ENCODE measurements at regions not wholly inside any gene's neighbourhood (a gene's known extent, or its start where the extent isn't known, plus 50 kb on each side); places are given as distances from the start of the nearest gene placed in this dataset.
"Not testable (repeated sequence)": the region's sequence is repeated elsewhere in the genome, so short reads cannot be mapped to it uniquely, and the experiment has no call there.

DNA sequence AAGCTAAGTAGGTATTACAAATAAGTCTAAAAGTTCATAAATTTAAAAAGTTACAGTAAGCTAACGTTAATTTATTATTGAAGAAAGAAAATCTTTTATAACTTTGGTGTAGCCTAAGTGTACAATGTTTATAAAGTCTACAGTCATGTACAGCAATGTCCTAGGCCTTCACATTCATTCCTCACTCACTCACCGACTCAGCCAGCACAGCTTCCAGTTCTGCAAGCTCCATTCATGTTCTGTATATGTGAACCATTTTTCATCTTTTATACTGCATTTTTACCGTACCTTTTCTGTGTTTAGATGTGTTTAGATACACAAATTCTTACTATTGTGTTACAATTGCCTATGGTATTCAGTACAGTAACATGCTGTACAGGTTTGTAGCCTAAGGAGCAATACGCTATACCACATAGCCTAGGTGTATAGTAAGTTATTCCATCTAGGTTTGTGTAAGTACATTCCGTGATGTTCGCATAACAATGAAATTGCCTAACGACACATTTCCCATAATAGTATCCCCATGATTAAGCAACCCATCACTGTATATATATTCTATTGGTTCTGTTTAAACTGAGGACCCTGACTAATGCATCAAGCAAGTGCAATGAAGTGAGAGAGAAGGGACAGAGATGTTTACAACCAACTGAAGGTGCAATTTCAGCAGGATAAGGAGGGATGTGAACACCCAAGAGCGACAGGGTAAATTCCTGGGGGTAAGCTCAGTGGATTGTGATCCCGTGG lies 88.9 kb upstream of the TRIO start:
- DNase-seq: no peak

DNA sequence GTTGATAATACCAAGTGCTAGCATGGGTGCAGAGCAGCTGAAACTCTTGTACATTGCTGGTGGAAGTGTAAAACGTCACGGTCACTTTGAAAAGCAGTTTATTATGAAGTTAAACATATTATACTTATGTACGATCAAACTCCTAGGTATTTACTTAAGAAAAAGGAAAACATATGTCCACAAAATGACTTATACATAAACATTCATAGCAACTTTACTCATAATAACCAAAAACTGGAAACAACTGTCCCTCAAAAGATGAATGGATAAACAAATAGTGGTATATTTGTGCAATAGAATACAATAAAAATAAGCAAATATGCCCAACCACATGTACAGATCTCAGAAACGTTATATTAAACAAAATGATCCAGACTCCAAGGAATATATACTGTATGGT lies 92.3 kb upstream of the TRIO start:
- no peak for DNase-seq

DNA sequence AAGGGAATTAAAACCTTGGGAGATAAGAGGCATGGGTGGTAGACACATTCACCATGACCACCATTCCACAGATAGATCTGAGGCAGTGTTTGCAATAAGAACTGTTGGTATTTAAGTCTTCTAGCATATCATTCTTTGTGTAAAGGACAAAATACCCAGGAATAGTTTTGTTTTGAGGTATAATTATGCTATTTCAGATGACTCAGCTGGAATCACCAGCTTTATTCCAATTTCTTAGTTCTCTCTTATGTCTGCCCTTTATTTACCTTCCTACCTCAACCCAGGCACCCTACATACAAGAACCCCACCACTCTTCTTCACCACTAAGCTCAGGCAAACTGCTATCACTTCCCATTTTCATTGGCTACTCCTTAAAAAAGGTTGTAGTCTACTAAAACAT lies 94.7 kb upstream of the TRIO start:
- no peak for DNase-seq

DNA sequence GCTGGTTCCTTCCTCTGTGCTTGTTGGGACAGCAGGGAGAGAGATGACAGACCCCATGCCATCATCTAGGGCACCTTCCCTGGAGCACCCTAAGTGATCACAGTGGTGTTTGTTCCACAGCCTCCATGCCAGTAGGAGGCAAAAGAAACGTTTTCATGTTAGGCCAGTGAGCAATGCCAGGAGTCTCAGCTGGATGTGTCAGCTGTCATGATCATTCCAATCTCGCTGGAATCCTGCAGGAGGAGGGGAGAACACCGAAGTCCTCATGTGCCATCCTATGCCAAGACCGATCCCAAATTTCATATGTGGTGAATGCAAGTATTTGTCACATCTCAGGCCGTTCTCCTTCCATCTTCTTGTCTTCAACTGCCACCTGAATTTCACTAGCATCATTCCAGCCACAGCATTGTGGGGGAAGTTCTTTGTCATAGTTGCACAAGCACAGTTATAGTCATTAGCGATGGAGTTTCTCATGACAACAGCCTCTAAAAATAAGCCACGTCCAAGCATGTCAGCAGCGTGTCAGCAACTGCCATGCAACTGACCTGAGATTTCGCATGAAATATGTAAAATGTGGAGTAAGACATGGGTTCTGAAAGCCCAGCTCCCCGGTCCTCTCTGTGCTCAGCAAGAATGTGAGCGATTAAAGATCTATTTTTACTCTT lies 97.2 kb upstream of the DNAH5 start:
- DNase-seq: no peak

DNA sequence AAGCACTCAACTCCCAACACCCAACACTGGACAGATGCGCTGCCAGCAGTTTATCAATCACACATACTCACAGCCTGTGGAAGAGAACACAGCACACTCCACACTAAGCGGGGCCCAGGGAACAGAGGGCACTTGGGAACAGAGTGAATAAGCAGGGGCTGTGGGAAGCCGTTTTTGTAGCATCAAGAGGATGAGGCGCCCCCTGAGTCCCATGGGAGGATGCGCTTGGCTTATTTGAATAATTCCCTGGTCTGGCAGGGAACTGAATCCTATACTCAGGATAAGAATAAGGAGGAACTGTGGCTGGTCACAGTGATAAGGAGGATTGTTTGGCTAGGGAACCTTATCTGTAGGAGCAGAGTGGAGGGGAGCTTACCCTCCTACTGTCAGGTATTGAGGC lies 96.1 kb upstream of the DNAH5 start:
- no peak for DNase-seq

DNA sequence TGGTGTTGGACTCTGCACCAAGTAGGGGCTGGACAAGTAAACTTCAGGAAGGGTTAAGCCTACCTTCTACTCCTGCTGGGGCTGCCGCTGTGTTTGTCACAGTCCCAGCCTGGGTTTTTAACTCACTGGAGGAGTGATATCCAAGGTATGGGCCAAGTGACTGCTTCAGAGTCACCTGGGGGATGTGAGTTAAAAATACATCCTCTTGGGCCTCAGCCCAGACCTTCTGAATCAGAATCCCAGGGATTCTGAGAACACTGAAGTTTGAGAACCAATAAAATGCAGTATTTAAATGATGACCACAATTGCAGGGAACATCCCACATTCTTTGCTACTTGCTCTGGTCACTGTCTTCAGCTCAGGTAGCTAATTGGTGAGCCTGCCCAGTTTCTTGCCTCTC lies 95.1 kb upstream of the DNAH5 start:
- DNase-seq: no peak

DNA sequence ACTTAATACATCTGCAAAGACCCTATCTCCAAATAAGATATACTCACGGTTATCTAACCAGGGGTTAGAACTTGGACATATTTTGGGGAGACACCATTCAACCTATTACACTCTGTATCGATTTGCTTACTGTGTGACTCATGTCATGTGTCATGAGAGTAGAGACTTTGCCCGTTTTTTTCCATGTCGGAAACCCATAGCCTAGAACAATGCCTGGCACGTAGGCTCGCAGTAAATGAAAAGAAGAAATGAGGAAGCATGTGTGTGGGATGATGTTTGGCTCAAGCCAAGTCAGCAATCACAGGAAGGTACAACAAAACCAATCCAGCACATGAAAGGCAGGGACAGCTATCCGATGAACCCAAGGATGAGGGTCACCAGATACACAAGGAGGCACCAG lies 94.6 kb upstream of the DNAH5 start:
- DNase-seq: no peak

DNA sequence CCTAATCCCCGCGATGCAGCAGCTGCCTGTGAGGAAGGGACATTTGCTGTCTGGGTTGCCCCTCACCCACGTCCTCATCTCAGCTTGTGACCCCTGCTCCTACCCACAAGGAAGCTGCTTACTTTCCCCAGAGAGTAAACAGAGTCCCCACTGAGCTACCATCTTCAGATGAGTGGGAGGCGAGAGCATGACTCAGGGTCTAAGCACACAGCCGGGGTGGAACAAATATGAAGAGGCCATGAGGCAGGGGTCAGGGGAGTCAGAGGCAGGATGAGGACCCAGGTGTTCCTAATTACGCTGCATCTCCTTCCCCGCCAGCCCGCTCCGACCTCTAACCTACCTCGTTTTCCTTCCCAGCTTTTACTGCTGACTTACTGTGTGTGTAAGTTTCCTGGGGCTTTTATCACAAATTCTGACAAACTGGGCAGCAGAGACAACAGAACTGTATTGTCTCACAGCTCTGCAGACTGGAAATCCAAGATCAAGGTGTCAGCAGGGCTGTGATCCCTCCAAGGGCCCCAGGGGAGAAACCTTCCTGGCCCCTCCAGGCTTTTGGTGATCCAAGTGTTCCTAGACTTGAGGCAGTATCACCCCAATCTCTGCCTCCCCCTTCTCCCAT lies 94.0 kb upstream of the DNAH5 start:
- no peak for DNase-seq

DNA sequence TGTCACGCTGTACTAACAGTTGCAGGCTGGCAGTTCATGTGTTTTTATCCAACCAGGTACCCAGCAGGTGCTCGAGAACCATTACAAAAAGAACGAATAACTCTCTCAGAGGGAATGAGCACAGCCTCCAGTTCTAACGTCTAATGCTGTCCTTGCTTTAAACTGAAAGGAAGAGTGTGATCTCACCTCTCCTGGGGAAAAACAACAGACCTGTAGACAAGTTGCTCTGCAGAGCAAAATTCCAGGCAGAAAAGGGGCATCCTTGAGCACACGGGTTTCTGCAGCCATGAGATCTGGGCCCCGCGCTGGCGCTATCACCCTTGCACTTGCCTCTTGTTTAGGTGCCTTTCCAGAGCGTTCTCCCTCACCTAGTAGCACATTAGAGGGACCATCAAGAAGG lies 92.5 kb upstream of the DNAH5 start:
- no peak for DNase-seq

DNA sequence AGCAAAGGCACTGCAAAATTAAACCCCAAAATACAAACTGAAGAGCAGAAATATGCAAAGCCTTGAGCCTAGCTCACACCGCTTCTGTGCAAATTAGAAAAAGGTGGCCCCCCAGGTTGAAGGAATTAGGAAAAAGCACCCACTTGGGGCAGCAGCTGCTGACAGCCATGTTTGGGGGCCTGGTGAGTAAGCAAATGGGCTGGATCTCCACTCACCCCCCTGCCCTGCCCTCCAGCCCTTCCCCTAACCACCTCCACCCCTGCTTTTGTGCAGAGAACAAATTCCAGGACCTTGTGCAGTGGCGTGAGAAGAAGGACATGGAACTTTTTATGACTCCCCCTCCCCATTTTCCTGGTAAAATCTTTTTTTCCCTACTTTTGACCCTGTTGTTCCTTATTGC lies 92.0 kb upstream of the DNAH5 start:
- DNase-seq: no peak

DNA sequence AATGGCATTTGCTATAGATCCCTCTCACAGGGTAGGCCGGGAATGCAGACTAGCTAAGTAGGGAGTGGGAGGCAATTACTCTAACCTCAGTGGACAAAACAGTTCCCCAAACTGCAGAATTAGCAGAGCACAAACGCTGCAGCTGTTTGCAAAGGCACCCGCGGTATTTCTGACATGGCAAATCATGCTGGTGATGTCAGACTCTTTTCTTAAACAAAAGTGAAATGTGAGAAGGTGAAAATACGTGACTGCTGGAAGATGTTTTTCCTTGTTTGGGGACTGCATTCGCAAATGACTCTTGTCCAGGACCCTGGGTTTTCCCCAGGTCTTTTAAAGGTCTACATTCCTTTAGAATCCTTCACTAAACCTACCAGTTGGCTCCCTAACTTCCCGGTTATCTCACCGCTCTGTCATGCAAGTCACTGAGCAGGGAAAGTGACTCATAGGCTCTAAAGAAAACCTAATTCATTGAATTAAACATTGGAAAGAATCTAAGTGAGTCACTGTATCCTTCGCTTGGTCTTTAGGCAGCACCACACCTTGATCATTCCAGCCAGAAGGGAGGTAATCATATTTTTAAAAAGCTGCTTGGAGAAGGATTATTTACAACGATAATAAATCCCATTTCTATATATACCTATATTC lies 91.5 kb upstream of the DNAH5 start:
- DNase-seq: peak; percentile 33

DNA sequence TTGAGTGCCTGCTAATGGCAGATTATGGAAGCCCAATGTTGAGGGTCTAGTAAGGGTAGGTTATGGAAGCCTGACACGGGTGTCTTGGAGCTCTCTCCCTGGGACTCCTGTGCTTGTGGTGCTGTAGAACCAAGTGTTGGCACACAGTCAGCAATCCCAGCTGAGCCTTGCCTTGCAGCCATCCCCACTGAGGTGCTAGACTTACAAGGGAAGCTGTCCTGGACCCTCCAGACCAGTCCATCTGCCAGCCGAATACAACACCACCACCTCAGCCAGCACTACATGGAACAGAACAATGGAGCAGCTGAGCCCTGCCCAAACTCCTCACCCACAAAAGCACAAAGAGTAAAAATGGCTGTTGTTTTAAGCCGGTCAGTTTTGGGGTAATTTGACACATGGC lies 90.5 kb upstream of the DNAH5 start:
- DNase-seq: no peak

DNA sequence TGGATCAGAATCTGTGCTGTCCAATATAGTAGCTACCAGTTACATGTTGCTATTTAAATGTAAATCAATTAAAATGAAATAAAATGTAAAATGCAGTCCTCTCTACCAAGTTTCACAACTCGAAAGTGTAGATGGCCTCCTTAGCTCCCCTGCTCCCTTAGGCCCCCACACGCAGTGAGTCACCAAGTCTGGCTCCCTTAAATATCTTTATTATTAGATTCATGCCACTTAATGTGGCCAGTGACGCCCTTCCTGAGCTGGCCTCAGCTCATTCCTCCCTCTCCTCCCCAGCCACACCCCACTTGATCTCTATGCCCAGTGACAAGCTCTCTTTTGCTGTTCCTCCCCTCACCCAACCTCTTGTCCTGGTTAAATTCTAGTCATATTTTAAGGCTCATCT lies 88.4 kb upstream of the DNAH5 start:
- DNase-seq: no peak

DNA sequence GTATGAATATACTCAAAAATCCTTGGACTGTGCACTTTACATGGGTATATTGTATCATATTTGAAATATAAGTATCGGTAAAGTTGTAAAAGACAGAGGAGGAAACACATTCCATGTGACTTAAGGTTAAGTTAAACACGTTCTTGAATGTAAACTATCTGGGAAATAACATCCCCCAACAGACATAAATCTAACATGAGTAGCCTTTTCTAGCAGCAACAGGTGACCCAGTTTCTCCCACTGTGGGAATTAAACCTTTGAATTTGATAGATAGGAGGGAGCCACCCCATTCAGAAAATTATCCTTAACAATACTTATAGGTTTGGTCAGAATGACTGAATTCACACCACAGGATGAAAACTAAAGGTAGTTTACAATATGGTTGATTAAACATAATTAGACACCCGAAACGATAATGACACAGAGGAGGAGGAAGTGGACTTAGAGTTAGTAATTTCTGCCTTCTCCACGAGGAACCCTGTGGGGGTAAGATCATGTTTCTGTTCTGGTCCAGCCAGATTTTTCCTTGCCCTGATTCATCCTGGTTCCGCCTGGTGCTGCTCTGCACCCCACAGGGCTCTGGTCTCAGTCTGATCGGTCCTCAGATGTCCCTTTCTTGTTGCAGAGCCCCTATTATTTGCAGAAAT lies 84.6 kb upstream of the DNAH5 start:
- no peak for DNase-seq

DNA sequence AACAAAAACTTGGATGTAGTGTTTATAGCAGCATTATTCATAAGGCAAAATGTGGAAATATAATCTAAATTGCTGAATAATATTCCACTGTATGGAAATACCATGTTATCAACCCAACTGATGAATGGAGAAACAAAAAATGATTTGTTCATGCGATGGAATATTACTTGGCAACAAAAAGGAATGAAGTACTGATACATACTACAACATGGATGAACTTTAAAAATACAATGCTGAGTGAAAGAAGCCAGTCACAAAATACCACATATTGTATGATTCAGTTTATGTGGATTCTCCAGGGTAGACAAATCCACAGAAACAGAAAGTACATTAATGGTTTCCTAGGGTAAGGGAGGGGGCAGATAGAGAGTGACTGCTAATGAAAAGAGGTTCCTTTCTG lies 83.7 kb upstream of the DNAH5 start:
- no peak for DNase-seq

DNA sequence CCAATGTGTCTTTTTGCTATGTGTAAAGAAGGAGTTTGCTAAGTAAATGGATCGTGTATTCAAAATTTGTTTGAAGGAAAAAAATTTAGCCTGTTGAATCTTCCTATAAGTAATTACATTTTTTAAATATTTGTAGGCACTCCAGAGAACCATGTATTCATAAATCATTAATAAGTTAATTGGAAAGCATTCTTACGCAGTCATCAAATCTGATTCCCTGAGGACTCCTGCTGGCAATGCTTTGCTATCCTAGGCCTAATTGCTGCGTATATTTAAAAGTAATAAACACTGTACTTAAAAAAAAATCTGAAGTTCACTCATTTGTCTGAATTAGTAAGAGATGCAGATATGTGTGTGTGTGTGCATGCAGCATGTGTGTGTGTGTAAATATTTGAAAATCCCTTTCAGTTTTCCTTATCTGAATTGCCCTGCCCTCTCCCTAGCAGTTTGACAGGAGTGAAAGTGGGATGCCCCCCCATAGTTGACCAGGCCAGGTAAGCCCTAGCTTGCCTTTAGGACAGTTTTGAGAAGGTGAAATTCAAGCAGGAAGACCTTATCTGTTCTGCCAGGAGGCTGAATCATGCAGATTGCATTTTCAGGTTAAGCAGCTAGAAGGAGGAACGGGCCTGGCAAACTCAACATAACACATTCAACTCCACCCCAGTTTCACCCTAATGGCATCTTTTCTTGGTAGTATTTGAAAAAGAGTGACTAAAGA lies 81.2 kb upstream of the DNAH5 start:
- DNase-seq: no peak

DNA sequence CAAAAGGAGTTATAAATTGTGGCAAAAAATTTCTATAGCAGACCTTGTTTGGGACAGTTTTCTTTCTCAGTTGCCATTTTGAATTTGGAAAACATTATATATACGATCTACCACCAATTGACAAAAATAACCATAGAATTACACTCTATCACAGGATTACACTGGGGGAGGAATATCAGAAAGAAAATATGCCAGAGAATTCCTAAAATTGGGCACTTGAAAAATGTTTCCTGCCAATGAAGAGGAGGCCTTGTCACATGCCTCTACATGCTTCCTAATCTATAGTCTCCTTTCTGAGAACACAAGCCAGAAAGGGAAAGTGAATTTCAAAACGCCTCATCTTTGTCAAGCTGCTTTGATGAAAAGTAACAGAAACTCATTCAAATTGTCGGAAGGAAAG lies 78.5 kb upstream of the DNAH5 start:
- DNase-seq: no peak

DNA sequence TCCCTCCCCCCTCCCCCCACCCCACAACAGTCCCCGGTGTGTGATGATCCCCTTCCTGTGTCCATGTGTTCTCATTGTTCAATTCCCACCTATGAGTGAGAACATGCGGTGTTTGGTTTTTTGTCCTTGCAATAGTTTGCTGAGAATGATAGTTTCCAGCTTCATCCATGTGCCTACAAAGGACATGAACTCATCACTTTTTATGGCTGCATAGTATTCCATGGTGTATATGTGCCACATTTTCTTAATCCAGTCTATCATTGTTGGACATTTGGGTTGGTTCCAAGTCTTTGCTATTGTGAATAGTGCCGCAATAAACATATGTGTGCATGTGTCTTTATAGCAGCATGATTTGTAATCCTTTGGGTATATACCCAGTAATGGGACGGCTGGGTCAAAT lies 76.5 kb upstream of the DNAH5 start:
- DNase-seq: not testable (repeated sequence)

DNA sequence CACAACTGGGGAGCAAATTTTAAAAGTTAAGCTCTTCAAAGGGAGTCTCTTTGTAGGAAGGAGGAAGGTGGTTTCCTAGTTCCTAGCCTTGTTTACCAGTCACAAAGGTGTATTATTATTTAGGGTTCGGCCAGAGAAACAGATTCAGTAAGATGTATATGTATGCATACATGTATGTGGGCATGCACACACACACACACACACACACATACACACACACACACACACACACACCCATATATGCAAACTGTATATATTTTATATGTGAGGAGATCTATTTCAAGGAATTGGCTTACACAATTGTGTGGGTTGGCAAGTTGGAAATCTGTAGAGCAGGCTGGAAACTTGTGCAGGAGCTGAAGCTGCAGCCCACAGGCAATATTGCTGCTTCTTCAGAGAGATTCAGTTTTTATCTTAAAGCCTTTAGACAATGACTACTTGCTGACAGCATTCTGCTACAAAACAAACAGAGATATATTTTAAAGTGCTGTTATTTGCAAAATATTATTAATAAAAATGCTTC lies 75.3 kb upstream of the DNAH5 start:
- DNase-seq: no peak

DNA sequence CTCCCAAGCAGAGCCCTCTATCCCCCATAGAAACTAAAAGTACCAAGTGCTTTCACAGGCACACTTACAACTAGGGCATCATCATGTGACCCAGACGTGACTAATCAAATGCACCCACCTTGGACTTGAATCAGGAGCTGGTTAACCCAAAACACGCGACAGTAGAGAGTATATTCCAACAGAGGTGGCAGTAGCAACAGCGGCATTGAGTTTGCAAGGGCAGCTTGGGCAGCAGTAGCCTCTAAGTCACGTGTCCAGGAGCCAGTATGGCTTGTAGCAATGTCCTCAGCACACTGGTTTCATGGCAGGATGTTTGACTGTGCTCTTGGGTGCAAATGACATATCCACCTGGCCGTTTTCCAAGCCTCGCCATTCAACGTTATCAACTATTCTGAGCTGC lies 73.4 kb upstream of the DNAH5 start:
- no peak for DNase-seq

DNA sequence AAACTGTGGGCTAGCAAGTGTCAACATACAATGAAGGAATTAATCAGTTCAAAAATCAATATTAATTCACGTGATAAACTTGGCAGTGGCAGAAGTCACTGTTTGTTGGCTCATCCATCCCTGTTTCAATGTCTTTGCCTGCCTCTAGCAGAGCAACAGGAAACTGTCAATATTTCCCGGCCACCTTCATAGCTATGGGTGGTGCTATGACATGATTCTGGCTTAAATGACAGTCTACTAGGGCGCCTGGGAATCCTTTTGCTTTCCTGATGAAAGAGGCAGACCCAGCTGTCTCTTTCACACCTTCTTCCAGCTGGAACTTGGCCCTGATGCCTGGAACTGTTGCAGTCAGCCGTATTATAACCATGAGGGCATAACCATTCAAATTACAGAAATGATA lies 72.1 kb upstream of the DNAH5 start:
- peak; percentile 46 for DNase-seq
